Epidermal melanocyte (primary cell): ENCODE measurements at regions not wholly inside any gene's neighbourhood (a gene's known extent, or its start where the extent isn't known, plus 50 kb on each side); places are given as distances from the start of the nearest gene placed in this dataset.

Experiments
- DNase-seq: peaks from one replicate; pipeline ENCODE4 v3.0.0; 2011; ENCODE audit warnings: low spot score; ENCODE audit not compliant: insufficient read length

- no peak for DNase-seq
Measured at GRCh38 chrX:110430293-110431076, 71.8 kb downstream of the RTL9 start.

GRCh38 chrX:110432091-110432905 lies 73.7 kb downstream of the RTL9 start:
- DNase-seq = no peak

DNA sequence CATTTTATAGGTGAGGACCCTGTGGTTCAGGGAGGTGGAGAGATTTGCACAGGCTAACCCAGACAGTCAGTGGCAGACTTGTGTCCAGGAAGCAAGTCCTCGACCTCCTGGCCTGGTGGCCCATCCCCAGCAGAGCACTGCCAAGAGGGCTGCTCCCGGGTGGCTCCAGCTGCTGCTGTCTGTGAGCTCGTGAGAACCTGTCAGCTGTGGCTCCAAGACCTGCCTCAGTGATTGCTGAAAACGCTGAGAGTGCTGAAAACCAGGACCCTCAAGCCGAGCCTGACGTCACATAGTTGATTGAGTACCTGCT lies 74.2 kb downstream of the RTL9 start:
- no peak for DNase-seq

DNA sequence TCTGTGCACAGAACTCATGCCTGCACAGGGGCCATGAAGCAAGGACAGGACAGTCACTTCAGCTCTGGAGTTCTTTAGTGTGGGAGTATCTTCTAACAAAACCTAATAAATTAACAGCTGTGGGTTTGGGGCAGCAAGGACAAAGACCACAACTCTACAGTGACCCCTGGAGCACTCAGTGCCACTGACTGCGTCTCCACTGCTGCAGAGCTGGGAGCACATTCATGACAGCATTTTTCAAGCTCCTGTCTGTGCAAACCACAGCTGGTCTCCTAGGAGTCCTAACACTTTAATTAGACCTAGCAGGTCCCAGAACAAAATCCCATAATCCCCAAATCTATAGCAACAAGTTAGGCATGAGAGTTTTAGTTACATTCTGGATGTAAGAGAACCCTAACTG lies 76.5 kb downstream of the RTL9 start:
- DNase-seq = no peak

GRCh38 chrX:110436523-110436922 lies 77.9 kb downstream of the RTL9 start:
- DNase-seq = no peak

DNA sequence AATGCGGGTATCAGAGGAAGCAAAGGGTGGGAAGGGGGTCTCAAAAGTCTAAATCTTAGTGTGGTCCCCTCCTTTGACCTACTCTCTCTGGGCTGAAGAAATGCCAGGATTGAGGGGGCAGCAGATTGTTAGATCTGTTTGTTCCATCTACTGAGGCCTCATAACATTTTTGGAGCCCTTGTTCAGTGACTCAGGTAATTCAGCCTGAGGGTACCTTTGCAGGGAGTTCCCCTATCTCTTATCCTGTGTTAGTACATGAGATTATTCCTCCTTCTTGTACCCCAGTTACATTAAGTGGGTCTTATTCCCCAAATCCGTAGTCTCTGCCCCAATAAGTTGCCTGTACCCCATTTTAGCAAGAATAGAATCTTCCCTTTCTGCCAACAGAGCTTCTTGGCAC lies 79.0 kb downstream of the RTL9 start:
- no peak for DNase-seq

GRCh38 chrX:110440016-110440805 lies 81.6 kb downstream of the RTL9 start:
- DNase-seq = no peak

- DNase-seq = no peak
Measured at GRCh38 chrX:110442635-110443034, 84.0 kb downstream of the RTL9 start.

DNA sequence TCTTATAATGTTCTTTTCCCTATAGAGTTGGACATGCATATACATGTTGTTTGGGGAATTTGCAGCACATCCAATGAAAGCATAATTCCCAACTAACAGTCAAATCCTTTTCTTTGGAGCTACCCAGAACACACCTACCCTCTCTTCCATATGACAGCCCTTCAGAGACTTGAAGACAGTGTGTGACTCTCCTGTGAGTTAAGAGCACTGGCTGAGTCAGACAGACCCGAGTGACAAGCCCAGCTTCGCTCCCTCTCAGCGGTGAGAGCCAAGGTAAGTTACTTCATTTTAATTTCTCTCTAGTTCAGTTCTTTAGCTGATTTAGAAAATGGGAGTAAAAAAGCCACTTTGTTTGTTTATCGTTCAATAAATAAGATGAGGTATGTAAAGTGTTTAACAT lies 86.3 kb downstream of the RTL9 start:
- no peak for DNase-seq

GRCh38 chrX:110448459-110448858 lies 89.8 kb downstream of the RTL9 start:
- DNase-seq = no peak

DNA sequence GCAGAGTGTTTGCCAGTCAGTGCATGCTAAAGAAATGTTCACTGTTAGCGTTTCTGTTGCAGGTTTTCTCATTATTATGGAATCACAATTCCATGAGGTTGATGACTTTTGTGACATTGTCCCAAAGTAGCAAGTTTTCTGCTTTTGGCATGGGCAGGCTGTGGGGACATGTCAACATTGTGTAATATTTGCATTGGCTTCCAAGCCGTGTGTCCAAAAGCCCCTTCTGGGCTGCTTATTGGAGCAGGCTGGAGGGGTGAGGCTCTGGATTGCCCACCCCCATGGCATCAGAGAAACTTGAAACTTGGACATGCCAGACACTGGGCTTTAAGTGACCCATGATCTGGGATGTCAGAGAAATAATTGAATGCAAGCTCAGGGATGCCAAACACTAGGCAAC lies 90.7 kb downstream of the RTL9 start:
- no peak for DNase-seq

- DNase-seq = peak; percentile 29
Measured at GRCh38 chrX:110450050-110450449, 91.4 kb downstream of the RTL9 start.

- no peak for DNase-seq
Measured at GRCh38 chrX:110454336-110454735, 95.7 kb downstream of the RTL9 start.

DNA sequence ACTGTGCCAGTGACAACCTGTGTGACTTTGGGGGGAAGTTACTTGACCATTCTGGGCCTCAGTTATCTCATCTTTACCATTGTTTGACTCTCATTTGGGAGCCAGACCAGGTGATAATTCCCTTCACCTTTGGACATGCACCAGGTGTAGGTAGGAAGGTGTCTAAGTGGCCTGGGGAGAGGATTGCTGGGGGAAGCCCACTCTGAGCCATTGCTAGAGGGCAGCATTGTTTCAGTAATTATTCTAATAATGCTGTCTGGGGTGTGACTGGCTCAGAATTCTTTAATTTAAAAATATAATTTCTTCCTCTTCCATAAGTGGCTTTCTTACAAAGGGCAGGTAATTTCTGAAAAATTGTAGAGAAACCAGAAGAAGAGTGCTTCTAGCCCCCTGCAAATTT lies 104.3 kb downstream of the RTL9 start:
- DNase-seq = no peak

DNA sequence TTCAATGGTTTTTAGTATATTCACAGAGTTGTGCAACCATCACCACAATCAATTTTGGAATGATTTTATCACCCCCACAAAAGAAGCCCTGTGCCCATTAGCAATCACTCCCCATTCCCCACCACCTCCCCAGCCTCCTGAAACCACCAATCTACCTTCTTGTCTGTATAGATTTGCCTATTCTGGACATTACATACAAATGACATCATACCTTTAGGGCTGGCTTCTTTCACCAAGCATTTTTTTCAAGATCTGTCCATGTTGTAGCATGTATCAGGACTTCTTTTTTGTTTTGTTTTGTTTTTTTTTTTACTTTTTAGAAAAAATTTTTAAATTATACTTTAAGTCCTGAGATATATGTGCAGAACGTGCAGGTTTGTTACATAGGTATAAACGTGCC lies 108.1 kb downstream of the RTL9 start:
- no peak for DNase-seq

DNA sequence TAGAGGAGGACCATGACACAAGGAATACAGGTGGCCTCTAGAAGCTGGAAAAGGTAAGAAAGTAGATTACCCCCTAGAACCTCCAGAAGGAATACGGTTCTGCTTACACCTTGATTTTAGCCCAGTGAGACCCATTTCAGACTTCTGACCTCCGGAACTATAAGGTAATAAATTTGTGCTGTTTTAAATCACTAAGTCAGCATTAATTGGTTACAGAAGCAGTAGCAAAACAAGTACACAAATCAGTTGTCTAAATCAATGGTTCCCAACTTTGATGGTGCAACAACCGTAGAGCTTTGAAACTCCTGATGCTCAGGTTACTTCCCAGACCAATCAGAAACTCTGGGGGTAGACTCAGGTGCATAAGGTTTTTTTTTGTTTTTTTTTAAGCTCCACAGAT lies 113.6 kb downstream of the RTL9 start:
- no peak for DNase-seq

DNA sequence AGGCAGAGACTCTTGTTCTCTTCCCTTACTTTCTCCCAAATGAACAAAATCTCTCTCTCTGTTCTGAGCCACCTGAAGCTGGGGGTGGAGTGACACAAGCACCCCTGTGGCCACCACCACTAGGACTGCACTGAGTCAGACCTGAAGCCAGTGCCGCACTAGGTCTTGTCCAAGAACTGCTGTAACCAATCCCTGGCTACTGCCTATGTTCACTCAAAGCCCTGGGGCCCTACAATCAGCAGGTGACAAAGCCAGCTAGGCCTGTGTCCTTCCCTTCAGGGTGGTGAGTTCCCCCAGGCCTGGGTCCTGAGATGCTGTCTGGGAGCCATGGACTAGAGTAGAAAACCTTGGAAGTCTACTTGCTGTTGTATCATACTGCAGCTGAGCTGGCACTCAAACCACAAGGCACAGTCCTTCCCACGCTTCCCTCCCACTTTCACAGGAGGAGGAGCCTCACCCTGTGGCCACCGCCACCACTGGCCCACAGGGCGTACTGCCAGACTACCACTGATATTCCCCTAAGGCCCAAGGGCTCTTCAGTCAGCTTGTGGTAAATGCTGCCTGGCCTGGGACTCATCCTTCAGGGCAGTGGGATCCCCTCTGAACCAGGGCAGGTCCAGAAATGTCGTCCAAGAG lies 119.1 kb downstream of the RTL9 start:
- no peak for DNase-seq

DNA sequence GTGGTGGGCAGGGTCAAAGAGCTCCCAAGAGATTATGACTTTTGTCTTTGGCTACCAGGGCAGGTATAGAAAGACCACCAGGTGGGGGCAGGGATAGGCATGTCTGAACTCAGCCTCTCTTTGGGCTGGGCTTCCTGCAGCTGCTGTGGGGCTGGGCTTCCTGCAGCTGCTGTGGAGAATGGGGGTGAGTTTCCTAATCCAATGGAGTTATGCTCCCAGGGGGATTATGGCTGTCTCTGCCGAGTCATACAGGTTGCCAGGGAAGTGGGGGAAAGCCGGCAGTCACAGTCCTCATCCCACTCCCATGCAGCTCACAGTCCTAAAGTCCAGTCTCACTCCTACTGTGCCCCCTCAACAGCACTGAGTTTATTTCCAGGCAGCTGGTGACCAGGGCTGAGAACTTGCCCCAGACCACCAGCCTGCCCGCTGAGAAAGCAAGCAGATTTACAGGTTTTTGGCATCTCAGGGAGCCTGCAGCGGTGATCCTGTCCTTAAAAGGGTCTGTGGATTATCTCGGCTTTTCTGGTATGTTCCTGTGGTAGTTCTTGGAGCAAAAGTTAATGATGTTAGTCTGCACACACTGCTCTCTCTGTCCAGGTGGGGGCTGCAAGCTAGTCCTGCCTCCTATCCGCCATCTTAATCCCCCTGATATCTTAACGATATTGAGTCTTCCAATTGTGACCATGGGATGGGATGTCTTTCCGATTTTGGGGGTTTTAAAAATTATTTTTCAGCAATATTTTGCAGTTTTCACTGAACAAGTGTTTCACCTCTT lies 133.4 kb downstream of the RTL9 start:
- no peak for DNase-seq

DNA sequence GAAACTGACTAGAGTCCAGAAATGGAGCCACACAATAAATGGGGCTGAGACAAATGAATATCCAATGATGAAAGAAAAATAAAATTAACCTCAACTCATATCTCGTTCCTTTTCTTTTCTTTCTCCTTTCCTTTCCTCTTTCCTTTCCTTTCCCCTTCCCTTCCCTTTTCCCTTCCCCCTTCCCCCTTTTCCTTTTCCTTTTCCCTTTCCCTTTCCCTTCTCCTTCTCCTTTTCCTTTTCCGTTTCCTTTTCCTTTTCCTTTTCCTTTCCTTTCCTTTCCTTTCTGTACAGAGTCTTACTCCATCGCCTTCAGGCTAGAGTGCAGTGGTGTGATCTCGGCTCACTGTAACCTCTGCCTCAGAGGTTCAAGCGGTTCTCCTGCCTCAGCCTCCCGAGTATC lies 146.3 kb downstream of the RTL9 start:
- DNase-seq = no peak

- no peak for DNase-seq
Measured at GRCh38 chrX:110509755-110510532, 151.3 kb downstream of the RTL9 start.
